Esophagus muscularis mucosa (tissue), 4 donors: ENCODE measurements at regions not wholly inside any gene's neighbourhood (a gene's known extent, or its start where the extent isn't known, plus 50 kb on each side); places are given as distances from the start of the nearest gene placed in this dataset.

Experiments
- DNase-seq: peaks from one replicate; pipeline ENCODE4 v3.0.0-alpha.2; 2017; ENCODE audit errors: extremely low spot score
- H3K27ac ChIP-seq, 4 donors: fragments of 200-600 bp; sonication (generic); replicated peaks in 1 of 4; 1 replicate in 3 of 4; 2 replicates in 1 of 4; pipeline ENCODE4 v1.5.1; 2016 to 2019; ENCODE audit warnings: mild to moderate bottlenecking in 1 of 4
- H3K27me3 ChIP-seq, 4 donors: fragments of 200-600 bp; sonication (generic); one replicate each; pipeline versions ENCODE4 v1.5.1 to v1.6.0; 2016 to 2019
- H3K36me3 ChIP-seq, 4 donors: fragments of 200-600 bp; sonication (generic); one replicate each; pipeline ENCODE4 v1.5.1; 2016 to 2019
- H3K4me1 ChIP-seq, 4 donors: fragments of 200-600 bp; sonication (generic); one replicate each; pipeline ENCODE4 v1.5.1; 2016 to 2019
- H3K4me3 ChIP-seq, 4 donors: fragments of 200-600 bp; sonication (generic); 1 replicate in 2 of 4; 2 replicates in 2 of 4; pipeline ENCODE4 v1.5.1; 2016 to 2019; ENCODE audit warnings: mild to moderate bottlenecking in 4 of 4, moderate library complexity in 1 of 4
- H3K9me3 ChIP-seq, 4 donors: fragments of 200-600 bp; sonication (generic); 1 replicate in 3 of 4; 2 replicates in 1 of 4; pipeline ENCODE4 v1.5.1; 2016 to 2019
- CTCF ChIP-seq, 3 experiments: fragments of 200-600 bp in 2 of 3; fragments of 450-650 bp in 1 of 3; sonication (generic) in 2 of 3; IDR thresholded peaks; one replicate each; pipeline ENCODE4 v1.5.1; 2017 to 2019; ENCODE audit warnings: antibody characterized with exemption in 3 of 3, mild to moderate bottlenecking in 2 of 3, moderate library complexity in 1 of 3
- EP300 ChIP-seq: sonication (generic); formaldehyde crosslinking; IDR thresholded peaks from one replicate; pipeline ENCODE4 v1.6.1; 2017; ENCODE audit warnings: antibody characterized with exemption
- POLR2A ChIP-seq: fragments of 450-650 bp; IDR thresholded peaks from one replicate; pipeline ENCODE4 v1.6.1; 2017; ENCODE audit warnings: antibody characterized with exemption, moderate library complexity, mild to moderate bottlenecking, low read depth
- POLR2AphosphoS5 ChIP-seq, 2 donors: sonication (generic); formaldehyde crosslinking; IDR thresholded peaks; one replicate each; pipeline ENCODE4 v1.6.1; 2017; ENCODE audit warnings: antibody characterized with exemption in 2 of 2
- WGBS: methylation state at CpG from one replicate; pipeline ENCODE4 v1.1.5; 2018; 5-methylcytosine and 5-hydroxymethylcytosine counted together
- intact Hi-C: fragments of 100-400 bp; cut with DNase I; formaldehyde crosslinking; loops from one replicate; pipeline ENCODE4 v1.15.1; 2023

DNA sequence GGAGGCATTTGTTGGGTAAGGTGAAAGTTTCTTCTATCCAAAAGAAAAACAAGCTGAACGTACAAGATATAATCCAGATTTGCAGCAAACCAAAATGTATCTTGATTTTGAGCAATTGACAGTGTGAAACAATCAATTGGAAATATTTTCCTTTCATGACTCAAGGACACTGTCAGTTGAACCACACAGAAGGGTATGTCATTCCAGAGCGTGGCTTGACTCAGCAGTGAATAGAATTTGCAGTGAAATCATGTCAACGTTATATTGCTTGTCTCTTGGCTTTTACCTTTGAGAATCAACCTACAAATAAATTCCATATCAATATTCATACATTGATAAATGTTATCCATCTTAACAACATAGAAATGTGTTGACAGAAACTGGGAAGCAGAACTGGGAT lies 78.2 kb downstream of the TM2D3 start:
- intact Hi-C loops = no loop called here
- Histone ChIP-seq H3K36me3 (no peaks in the 10 kb centered on the region), H3K27me3 (peaks cover 0 to 9% (median 0%) of the 10 kb centered on the region in 4 donors), H3K4me1 (no peaks in the 10 kb centered on the region), H3K4me3 (no peak overlapping the region), H3K27ac (no peak overlapping the region), H3K9me3 (no peaks in the 10 kb centered on the region)
- 74% methylated on average over 3 of the region's 3 CpGs for WGBS
- TF ChIP-seq EP300 = no peak
- TF ChIP-seq CTCF (IDR thresholded peaks at IDR 0.05) = no peak
- TF ChIP-seq POLR2AphosphoS5 (IDR thresholded peaks at IDR 0.05) = no peak
- TF ChIP-seq POLR2A = no peak
- DNase-seq = no peak

- intact Hi-C loops = no loop called here
- H3K4me1 ChIP-seq = no peaks in the 10 kb centered on the region
- TF ChIP-seq POLR2A (no peak), EP300 (no peak), CTCF (IDR thresholded peaks at IDR 0.05) (no peak), POLR2AphosphoS5 (IDR thresholded peaks at IDR 0.05) (no peak)
- H3K9me3 ChIP-seq = no peaks in the 10 kb centered on the region
- H3K27ac ChIP-seq = no peak overlapping the region
- H3K36me3 ChIP-seq = no peaks in the 10 kb centered on the region
- H3K27me3 ChIP-seq = peaks cover 0 to 17% (median 0%) of the 10 kb centered on the region in 4 donors
- no peak for DNase-seq
- H3K4me3 ChIP-seq = no peak overlapping the region
Observed at GRCh38 chr15:101570241-101570640, 80.7 kb upstream of the PCSK6 start.

DNA sequence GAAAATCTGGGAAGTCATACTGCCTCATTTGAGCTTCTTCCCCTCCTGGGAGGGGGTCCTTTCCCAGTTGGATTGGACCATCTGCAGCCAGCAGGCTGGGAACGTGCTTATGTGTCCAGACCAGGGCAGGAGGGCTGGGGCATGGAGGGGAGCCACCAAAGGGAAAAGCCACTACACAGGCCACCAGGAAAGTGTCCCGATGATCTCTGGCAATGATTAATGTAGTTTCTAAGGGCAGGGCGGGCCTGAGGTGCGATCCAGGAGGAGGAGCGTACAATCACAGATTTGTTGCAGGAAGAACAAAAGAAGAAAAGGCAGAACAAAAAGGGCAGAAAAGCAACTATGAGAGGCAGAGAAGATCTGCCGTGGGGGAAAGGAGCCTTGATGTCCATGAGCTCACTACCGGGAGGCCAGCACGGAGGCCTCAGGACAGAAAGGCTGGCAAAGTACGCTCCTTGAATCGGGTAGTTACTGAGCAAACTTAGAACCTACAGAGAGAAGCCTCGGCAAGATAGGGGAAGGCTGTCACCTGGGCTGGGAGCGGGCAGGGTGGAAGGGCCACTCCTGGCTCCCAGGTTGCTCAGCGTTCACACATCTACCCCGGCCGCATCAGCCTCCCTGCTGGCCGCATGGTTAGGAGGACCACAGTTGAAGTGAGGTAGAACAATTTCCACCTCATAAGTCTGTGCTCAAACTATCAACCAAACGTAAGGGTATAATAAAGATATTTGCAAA lies 79.5 kb upstream of the PCSK6 start:
- Histone ChIP-seq H3K27me3 (peaks cover 0 to 17% (median 0%) of the 10 kb centered on the region in 4 donors), H3K36me3 (no peaks in the 10 kb centered on the region), H3K4me1 (no peaks in the 10 kb centered on the region), H3K27ac (no peak overlapping the region), H3K4me3 (no peak overlapping the region), H3K9me3 (no peaks in the 10 kb centered on the region)
- intact Hi-C loops = no loop called here
- peak; percentile 68 for DNase-seq
- 86% methylated on average over 11 of the region's 17 CpGs for WGBS
- TF ChIP-seq EP300 (no peak), POLR2A (no peak), POLR2AphosphoS5 (IDR thresholded peaks at IDR 0.05) (no peak), CTCF (IDR thresholded peaks at IDR 0.05) (no peak)

DNA sequence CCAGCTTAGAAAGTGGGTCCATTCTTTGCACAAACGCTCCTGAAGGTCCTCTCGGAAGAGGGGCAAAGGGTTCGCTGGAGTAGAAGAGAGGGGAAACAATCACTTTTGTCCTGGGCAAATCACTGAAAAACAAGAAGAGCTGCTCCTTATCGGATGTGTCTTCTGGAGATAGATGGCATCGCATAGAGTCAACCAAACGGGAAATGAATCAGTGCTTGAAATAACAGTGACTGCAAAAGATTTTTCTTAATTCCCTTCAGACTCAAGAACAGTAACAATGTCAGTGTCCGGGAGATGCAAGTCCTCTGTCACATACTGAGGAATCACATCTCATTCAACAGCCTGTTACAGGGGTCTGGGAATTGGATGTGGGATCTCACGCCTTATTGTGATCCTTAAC lies 78.8 kb upstream of the PCSK6 start:
- TF ChIP-seq POLR2A (no peak), CTCF (IDR thresholded peaks at IDR 0.05) (no peak), POLR2AphosphoS5 (IDR thresholded peaks at IDR 0.05) (no peak), EP300 (no peak)
- no peaks in the 10 kb centered on the region for H3K36me3 ChIP-seq
- H3K4me3 ChIP-seq = no peak overlapping the region
- intact Hi-C loops = no loop called here
- no peaks in the 10 kb centered on the region for H3K4me1 ChIP-seq
- no peak for DNase-seq
- 72% methylated on average over 8 of the region's 8 CpGs for WGBS
- H3K9me3 ChIP-seq = no peaks in the 10 kb centered on the region
- H3K27ac ChIP-seq = no peak overlapping the region
- peaks cover 0 to 17% (median 0%) of the 10 kb centered on the region in 4 donors for H3K27me3 ChIP-seq
